ENCODE measurements at regions not wholly inside any gene's neighbourhood (a gene's known extent, or its start where the extent isn't known, plus 50 kb on each side); places are given as distances from the start of the nearest gene placed in this dataset.

DNA sequence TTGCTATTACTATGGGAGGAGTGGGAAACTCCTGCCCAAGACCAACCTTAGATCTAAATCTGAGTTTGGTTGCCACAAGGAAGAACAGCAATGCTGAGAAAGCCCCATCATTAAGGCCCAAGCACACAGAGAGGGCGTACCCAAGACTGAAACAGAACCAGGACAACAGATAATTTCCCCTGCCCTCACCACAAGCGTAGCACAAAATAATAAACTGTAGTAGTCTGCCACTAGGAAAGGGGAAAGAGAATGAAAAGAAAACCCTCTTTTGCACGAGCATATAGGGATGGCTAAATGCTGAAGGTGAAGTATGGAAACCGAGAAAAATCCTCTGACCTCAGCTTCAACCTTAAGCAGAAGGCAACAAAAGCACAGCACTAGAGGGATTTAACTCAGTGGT, 76.5 kb upstream of the DHRS4 start:
- ATAC-seq: no peak
- no peak overlapping the region for H3K9ac ChIP-seq (ENCODE audit: low read length)
- TF ChIP-seq CTCF (conservative IDR thresholded peaks at IDR 0.05; ENCODE audit: low read depth, low read length): no peak
- no peak for TF ChIP-seq EZH2phosphoT487 (IDR thresholded peaks at IDR 0.05; ENCODE audit: borderline replicate concordance, low read length)
- TF ChIP-seq EZH2 (IDR thresholded peaks at IDR 0.05; ENCODE audit: low read length, unreplicated experiment): no peak
- no peaks in the 10 kb centered on the region for H3F3A ChIP-seq (ENCODE audit: low read length, unreplicated experiment)
- no peak overlapping the region for H3K4me3 ChIP-seq (ENCODE audit: low read length)
- no peaks in the 10 kb centered on the region for H3K4me1 ChIP-seq (ENCODE audit: insufficient read depth, low read length)
- no peak overlapping the region for H2AFZ ChIP-seq (ENCODE audit: low read length)
- BruUV-seq (replicated peaks): no TSS peak
- H4K20me1 ChIP-seq (ENCODE audit: low read length): no peaks in the 10 kb centered on the region
- H3K36me3 ChIP-seq (ENCODE audit: low read depth, low read length): no peaks in the 10 kb centered on the region
- H3K9me2 ChIP-seq (replicated peaks; ENCODE audit: low read length): no peaks in the 10 kb centered on the region
- intact Hi-C loops (cut with micrococcal nuclease): no loop called here
- ChIA-PET POLR2A (ENCODE audit: unreplicated experiment) (no interaction called here), CTCF (no interaction called here)
- no peaks in the 10 kb centered on the region; the same call in 1 of the 2 replicates for H3K9me3 ChIP-seq (ENCODE audit: low read length)
- H3K79me2 ChIP-seq (ENCODE audit: low read length): no peaks in the 10 kb centered on the region
- no peak for DNase-seq
- H3K27ac ChIP-seq (ENCODE audit: low read length): no peak overlapping the region
- H3K27me3 ChIP-seq (ENCODE audit: low read length): peaks cover 22% of the 10 kb centered on the region
- H3K4me2 ChIP-seq (ENCODE audit: low read length): no peak overlapping the region

GRCh38 chr14:23877538-23878180, 75.9 kb upstream of the DHRS4 start:
- no TSS peak for BruUV-seq (replicated peaks)
- Histone ChIP-seq H3K4me3 (ENCODE audit: low read length) (no peak overlapping the region), H3K27me3 (ENCODE audit: low read length) (peaks cover 26% of the 10 kb centered on the region), H3K9me3 (ENCODE audit: low read length) (no peaks in the 10 kb centered on the region; the same call in 1 of the 2 replicates), H2AFZ (ENCODE audit: low read length) (no peak overlapping the region), H3K9ac (ENCODE audit: low read length) (no peak overlapping the region), H3K9me2 (replicated peaks; ENCODE audit: low read length) (no peaks in the 10 kb centered on the region), H3K36me3 (ENCODE audit: low read depth, low read length) (no peaks in the 10 kb centered on the region), H3K4me1 (ENCODE audit: insufficient read depth, low read length) (no peaks in the 10 kb centered on the region), H3K79me2 (ENCODE audit: low read length) (no peaks in the 10 kb centered on the region), H3F3A (ENCODE audit: low read length, unreplicated experiment) (no peaks in the 10 kb centered on the region), H3K4me2 (ENCODE audit: low read length) (no peak overlapping the region), H3K27ac (ENCODE audit: low read length) (no peak overlapping the region), H4K20me1 (ENCODE audit: low read length) (no peaks in the 10 kb centered on the region)
- TF ChIP-seq EZH2 (IDR thresholded peaks at IDR 0.05; ENCODE audit: low read length, unreplicated experiment) (no peak), EZH2phosphoT487 (IDR thresholded peaks at IDR 0.05; ENCODE audit: borderline replicate concordance, low read length) (no peak), CTCF (conservative IDR thresholded peaks at IDR 0.05; ENCODE audit: low read depth, low read length) (no peak)
- ChIA-PET POLR2A (ENCODE audit: unreplicated experiment) (no interaction called here), CTCF (no interaction called here)
- intact Hi-C loops (cut with micrococcal nuclease): no loop called here
- ATAC-seq (no peak), DNase-seq (no peak)

GRCh38 chr14:23881282-23881681, 72.3 kb upstream of the DHRS4 start:
- Histone ChIP-seq H3K36me3 (ENCODE audit: low read depth, low read length) (no peaks in the 10 kb centered on the region), H3K27ac (ENCODE audit: low read length) (no peak overlapping the region), H3K4me3 (ENCODE audit: low read length) (no peak overlapping the region), H3K79me2 (ENCODE audit: low read length) (no peaks in the 10 kb centered on the region), H3K9me2 (replicated peaks; ENCODE audit: low read length) (no peaks in the 10 kb centered on the region), H3K4me2 (ENCODE audit: low read length) (no peak overlapping the region), H3K27me3 (ENCODE audit: low read length) (peaks cover 36% of the 10 kb centered on the region), H2AFZ (ENCODE audit: low read length) (no peak overlapping the region), H3K9me3 (ENCODE audit: low read length) (no peaks in the 10 kb centered on the region; the same call in 1 of the 2 replicates), H3F3A (ENCODE audit: low read length, unreplicated experiment) (no peaks in the 10 kb centered on the region), H3K4me1 (ENCODE audit: insufficient read depth, low read length) (no peaks in the 10 kb centered on the region), H4K20me1 (ENCODE audit: low read length) (no peaks in the 10 kb centered on the region), H3K9ac (ENCODE audit: low read length) (no peak overlapping the region)
- ATAC-seq (no peak), DNase-seq (no peak)
- TF ChIP-seq CTCF (conservative IDR thresholded peaks at IDR 0.05; ENCODE audit: low read depth, low read length) (no peak), EZH2 (IDR thresholded peaks at IDR 0.05; ENCODE audit: low read length, unreplicated experiment) (no peak), EZH2phosphoT487 (IDR thresholded peaks at IDR 0.05; ENCODE audit: borderline replicate concordance, low read length) (no peak)
- intact Hi-C loops (cut with micrococcal nuclease): no loop called here
- ChIA-PET CTCF (no interaction called here), POLR2A (ENCODE audit: unreplicated experiment) (no interaction called here)
- BruUV-seq (replicated peaks): no TSS peak

Data from PC-3 (cell line).